ENCODE measurements at regions not wholly inside any gene's neighbourhood (a gene's known extent, or its start where the extent isn't known, plus 50 kb on each side); places are given as distances from the start of the nearest gene placed in this dataset.

GRCh38 chr9:13983607-13984006, 330.3 kb downstream of the NFIB start:
- Histone ChIP-seq H3K27me3 (ENCODE audit: insufficient read depth, low read length) (no peaks in the 10 kb centered on the region), H3K9me3 (ENCODE audit: insufficient read depth, low read depth, low read length) (no peaks in the 10 kb centered on the region), H3K27ac (ENCODE audit: low read length) (no peak overlapping the region), H3K4me3 (ENCODE audit: low read length) (no peak overlapping the region), H3K36me3 (ENCODE audit: insufficient read depth, low read depth, low read length) (no peaks in the 10 kb centered on the region), H3K9ac (ENCODE audit: low read depth, low read length) (no peak overlapping the region), H3K4me1 (ENCODE audit: insufficient read depth, low read length) (no peaks in the 10 kb centered on the region)

GRCh38 chr9:13979941-13980318, 334.0 kb downstream of the NFIB start:
- H3K27ac ChIP-seq (ENCODE audit: low read length), result no peak overlapping the region
- H3K4me3 ChIP-seq (ENCODE audit: low read length), result no peak overlapping the region
- no peak overlapping the region for H3K9ac ChIP-seq (ENCODE audit: low read depth, low read length)
- no peaks in the 10 kb centered on the region for H3K4me1 ChIP-seq (ENCODE audit: insufficient read depth, low read length)
- H3K36me3 ChIP-seq (ENCODE audit: insufficient read depth, low read depth, low read length), result no peaks in the 10 kb centered on the region
- no peaks in the 10 kb centered on the region for H3K9me3 ChIP-seq (ENCODE audit: insufficient read depth, low read depth, low read length)
- no peaks in the 10 kb centered on the region for H3K27me3 ChIP-seq (ENCODE audit: insufficient read depth, low read length)

GRCh38 chr9:13975611-13976290, 338.2 kb downstream of the NFIB start:
- Histone ChIP-seq H3K4me1 (ENCODE audit: insufficient read depth, low read length) (no peaks in the 10 kb centered on the region), H3K9ac (ENCODE audit: low read depth, low read length) (no peak overlapping the region), H3K27me3 (ENCODE audit: insufficient read depth, low read length) (no peaks in the 10 kb centered on the region), H3K27ac (ENCODE audit: low read length) (no peak overlapping the region), H3K4me3 (ENCODE audit: low read length) (no peak overlapping the region), H3K9me3 (ENCODE audit: insufficient read depth, low read depth, low read length) (no peaks in the 10 kb centered on the region), H3K36me3 (ENCODE audit: insufficient read depth, low read depth, low read length) (no peaks in the 10 kb centered on the region)

GRCh38 chr9:13974891-13975290, 339.1 kb downstream of the NFIB start:
- no peaks in the 10 kb centered on the region for H3K9me3 ChIP-seq (ENCODE audit: insufficient read depth, low read depth, low read length)
- no peaks in the 10 kb centered on the region for H3K27me3 ChIP-seq (ENCODE audit: insufficient read depth, low read length)
- H3K27ac ChIP-seq (ENCODE audit: low read length), result no peak overlapping the region
- H3K36me3 ChIP-seq (ENCODE audit: insufficient read depth, low read depth, low read length), result no peaks in the 10 kb centered on the region
- H3K4me3 ChIP-seq (ENCODE audit: low read length), result no peak overlapping the region
- H3K4me1 ChIP-seq (ENCODE audit: insufficient read depth, low read length), result no peaks in the 10 kb centered on the region
- no peak overlapping the region for H3K9ac ChIP-seq (ENCODE audit: low read depth, low read length)

GRCh38 chr9:13971966-13972655, 341.8 kb downstream of the NFIB start:
- Histone ChIP-seq H3K9me3 (ENCODE audit: insufficient read depth, low read depth, low read length) (no peaks in the 10 kb centered on the region), H3K27ac (ENCODE audit: low read length) (no peak overlapping the region), H3K4me1 (ENCODE audit: insufficient read depth, low read length) (no peaks in the 10 kb centered on the region), H3K4me3 (ENCODE audit: low read length) (no peak overlapping the region), H3K9ac (ENCODE audit: low read depth, low read length) (no peak overlapping the region), H3K27me3 (ENCODE audit: insufficient read depth, low read length) (no peaks in the 10 kb centered on the region), H3K36me3 (ENCODE audit: insufficient read depth, low read depth, low read length) (no peaks in the 10 kb centered on the region)

- no peak overlapping the region for H3K27ac ChIP-seq (ENCODE audit: low read length)
- H3K27me3 ChIP-seq (ENCODE audit: insufficient read depth, low read length), result no peaks in the 10 kb centered on the region
These were observed 342.5 kb downstream of the NFIB start for GRCh38 chr9:13971415-13971814.

GRCh38 chr9:13970426-13970825, 343.5 kb downstream of the NFIB start:
- Histone ChIP-seq H3K9me3 (ENCODE audit: insufficient read depth, low read depth, low read length) (no peaks in the 10 kb centered on the region), H3K36me3 (ENCODE audit: insufficient read depth, low read depth, low read length) (no peaks in the 10 kb centered on the region), H3K27me3 (ENCODE audit: insufficient read depth, low read length) (no peaks in the 10 kb centered on the region), H3K27ac (ENCODE audit: low read length) (no peak overlapping the region), H3K4me3 (ENCODE audit: low read length) (no peak overlapping the region), H3K4me1 (ENCODE audit: insufficient read depth, low read length) (no peaks in the 10 kb centered on the region), H3K9ac (ENCODE audit: low read depth, low read length) (no peak overlapping the region)

More at GRCh38 chr9:13971415-13971814, 342.5 kb downstream of the NFIB start:
- no peak overlapping the region for H3K4me3 ChIP-seq (ENCODE audit: low read length)
- H3K9ac ChIP-seq (ENCODE audit: low read depth, low read length), result no peak overlapping the region
- H3K9me3 ChIP-seq (ENCODE audit: insufficient read depth, low read depth, low read length), result no peaks in the 10 kb centered on the region
- H3K36me3 ChIP-seq (ENCODE audit: insufficient read depth, low read depth, low read length), result no peaks in the 10 kb centered on the region
- no peaks in the 10 kb centered on the region for H3K4me1 ChIP-seq (ENCODE audit: insufficient read depth, low read length)

GRCh38 chr9:13970018-13970417, 343.9 kb downstream of the NFIB start:
- Histone ChIP-seq H3K36me3 (ENCODE audit: insufficient read depth, low read depth, low read length) (no peaks in the 10 kb centered on the region), H3K9ac (ENCODE audit: low read depth, low read length) (no peak overlapping the region), H3K4me1 (ENCODE audit: insufficient read depth, low read length) (no peaks in the 10 kb centered on the region), H3K27ac (ENCODE audit: low read length) (no peak overlapping the region), H3K4me3 (ENCODE audit: low read length) (no peak overlapping the region), H3K9me3 (ENCODE audit: insufficient read depth, low read depth, low read length) (no peaks in the 10 kb centered on the region), H3K27me3 (ENCODE audit: insufficient read depth, low read length) (no peaks in the 10 kb centered on the region)

GRCh38 chr9:13967438-13967837, 346.5 kb downstream of the NFIB start:
- no peaks in the 10 kb centered on the region for H3K27me3 ChIP-seq (ENCODE audit: insufficient read depth, low read length)
- no peaks in the 10 kb centered on the region for H3K36me3 ChIP-seq (ENCODE audit: insufficient read depth, low read depth, low read length)
- H3K4me3 ChIP-seq (ENCODE audit: low read length), result no peak overlapping the region

GRCh38 chr9:13967011-13967410, 346.9 kb downstream of the NFIB start:
- Histone ChIP-seq H3K27me3 (ENCODE audit: insufficient read depth, low read length) (no peaks in the 10 kb centered on the region), H3K36me3 (ENCODE audit: insufficient read depth, low read depth, low read length) (no peaks in the 10 kb centered on the region), H3K27ac (ENCODE audit: low read length) (no peak overlapping the region), H3K4me3 (ENCODE audit: low read length) (no peak overlapping the region), H3K9me3 (ENCODE audit: insufficient read depth, low read depth, low read length) (no peaks in the 10 kb centered on the region), H3K4me1 (ENCODE audit: insufficient read depth, low read length) (no peaks in the 10 kb centered on the region), H3K9ac (ENCODE audit: low read depth, low read length) (no peak overlapping the region)

More at GRCh38 chr9:13967438-13967837, 346.5 kb downstream of the NFIB start:
- Histone ChIP-seq H3K4me1 (ENCODE audit: insufficient read depth, low read length) (no peaks in the 10 kb centered on the region), H3K27ac (ENCODE audit: low read length) (no peak overlapping the region), H3K9me3 (ENCODE audit: insufficient read depth, low read depth, low read length) (no peaks in the 10 kb centered on the region), H3K9ac (ENCODE audit: low read depth, low read length) (no peak overlapping the region)

GRCh38 chr9:13963005-13963653, 350.8 kb downstream of the NFIB start:
- Histone ChIP-seq H3K27me3 (ENCODE audit: insufficient read depth, low read length) (no peaks in the 10 kb centered on the region), H3K9ac (ENCODE audit: low read depth, low read length) (no peak overlapping the region), H3K36me3 (ENCODE audit: insufficient read depth, low read depth, low read length) (no peaks in the 10 kb centered on the region), H3K27ac (ENCODE audit: low read length) (no peak overlapping the region), H3K4me1 (ENCODE audit: insufficient read depth, low read length) (no peaks in the 10 kb centered on the region), H3K4me3 (ENCODE audit: low read length) (no peak overlapping the region), H3K9me3 (ENCODE audit: insufficient read depth, low read depth, low read length) (no peaks in the 10 kb centered on the region)

- H3K27me3 ChIP-seq (ENCODE audit: insufficient read depth, low read length), result no peaks in the 10 kb centered on the region
- no peak overlapping the region for H3K4me3 ChIP-seq (ENCODE audit: low read length)
- H3K36me3 ChIP-seq (ENCODE audit: insufficient read depth, low read depth, low read length), result no peaks in the 10 kb centered on the region
- H3K4me1 ChIP-seq (ENCODE audit: insufficient read depth, low read length), result peaks cover 4% of the 10 kb centered on the region; the same call in 1 of the 2 replicates
- H3K9me3 ChIP-seq (ENCODE audit: insufficient read depth, low read depth, low read length), result no peaks in the 10 kb centered on the region
- H3K27ac ChIP-seq (ENCODE audit: low read length), result no peak overlapping the region
- H3K9ac ChIP-seq (ENCODE audit: low read depth, low read length), result no peak overlapping the region
These were observed 351.9 kb downstream of the NFIB start for GRCh38 chr9:13962006-13962405.
